ENCODE measurements at regions not wholly inside any gene's neighbourhood (a gene's known extent, or its start where the extent isn't known, plus 50 kb on each side); places are given as distances from the start of the nearest gene placed in this dataset.

GRCh38 chr5:61610678-61611024 lies 278.6 kb downstream of the ZSWIM6 start:
- TF ChIP-seq POLR2A (IDR thresholded peaks at IDR 0.05): no peak
- no peak for TF ChIP-seq CTCF (IDR thresholded peaks at IDR 0.05)
- H3K27ac ChIP-seq: no peak overlapping the region
- WGBS, 2 donors: 70 to 83% methylated on average over 5 to 7 of the region's 7 CpGs
- H3K4me1 ChIP-seq: no peaks in the 10 kb centered on the region
- ATAC-seq: no peak
- no peaks in the 10 kb centered on the region for H3K27me3 ChIP-seq
- no peak overlapping the region for H3K4me3 ChIP-seq
- intact Hi-C loops (cut with DNase I): no loop called here
- no peaks in the 10 kb centered on the region for H3K36me3 ChIP-seq (replicated peaks in 1 of 2; ENCODE audit: insufficient read depth in 1 of 2, low read depth in 2 of 2)
- H3K9me3 ChIP-seq: no peaks in the 10 kb centered on the region
- DNase-seq: no peak

GRCh38 chr5:61612431-61612830 lies 280.4 kb downstream of the ZSWIM6 start:
- no peak overlapping the region for H3K27ac ChIP-seq
- no peaks in the 10 kb centered on the region for H3K36me3 ChIP-seq (replicated peaks in 1 of 2; ENCODE audit: insufficient read depth in 1 of 2, low read depth in 2 of 2)
- WGBS, 2 donors: 73 to 79% methylated on average over 8 of the region's 8 CpGs
- intact Hi-C loops (cut with DNase I): no loop called here
- H3K4me3 ChIP-seq: no peak overlapping the region
- H3K4me1 ChIP-seq: no peaks in the 10 kb centered on the region
- DNase-seq (no peak), ATAC-seq (no peak)
- H3K9me3 ChIP-seq: no peaks in the 10 kb centered on the region
- TF ChIP-seq POLR2A (IDR thresholded peaks at IDR 0.05): no peak
- TF ChIP-seq CTCF (IDR thresholded peaks at IDR 0.05): no peak
- H3K27me3 ChIP-seq: no peaks in the 10 kb centered on the region

GRCh38 chr5:61613679-61614078 lies 281.6 kb downstream of the ZSWIM6 start:
- no peak overlapping the region for H3K4me3 ChIP-seq
- no peak overlapping the region for H3K27ac ChIP-seq
- 70 to 80% methylated on average over 6 of the region's 6 CpGs for WGBS, 2 donors
- TF ChIP-seq CTCF (IDR thresholded peaks at IDR 0.05) (no peak), POLR2A (IDR thresholded peaks at IDR 0.05) (no peak)
- H3K36me3 ChIP-seq (replicated peaks in 1 of 2; ENCODE audit: insufficient read depth in 1 of 2, low read depth in 2 of 2): no peaks in the 10 kb centered on the region
- H3K27me3 ChIP-seq: no peaks in the 10 kb centered on the region
- H3K4me1 ChIP-seq: no peaks in the 10 kb centered on the region
- intact Hi-C loops (cut with DNase I): no loop called here
- no peaks in the 10 kb centered on the region for H3K9me3 ChIP-seq
- ATAC-seq (no peak), DNase-seq (no peak)

- Histone ChIP-seq H3K36me3 (replicated peaks in 1 of 2; ENCODE audit: insufficient read depth in 1 of 2, low read depth in 2 of 2) (no peaks in the 10 kb centered on the region), H3K27ac (no peak overlapping the region), H3K4me3 (no peak overlapping the region), H3K27me3 (no peaks in the 10 kb centered on the region), H3K4me1 (no peaks in the 10 kb centered on the region), H3K9me3 (no peaks in the 10 kb centered on the region)
- DNase-seq (no peak), ATAC-seq (no peak)
- intact Hi-C loops (cut with DNase I): no loop called here
- TF ChIP-seq POLR2A (IDR thresholded peaks at IDR 0.05) (no peak), CTCF (IDR thresholded peaks at IDR 0.05) (no peak)
- 82 to 84% methylated on average over 3 of the region's 3 CpGs for WGBS, 2 donors
Observed at GRCh38 chr5:61614606-61615005, 282.5 kb downstream of the ZSWIM6 start.

- WGBS, 2 donors: 89 to 94% methylated on average over 3 of the region's 3 CpGs
- no peaks in the 10 kb centered on the region for H3K36me3 ChIP-seq (replicated peaks in 1 of 2; ENCODE audit: insufficient read depth in 1 of 2, low read depth in 2 of 2)
- intact Hi-C loops (cut with DNase I): no loop called here
- TF ChIP-seq CTCF (IDR thresholded peaks at IDR 0.05) (no peak), POLR2A (IDR thresholded peaks at IDR 0.05) (no peak)
- ATAC-seq: no peak
- peaks cover 18% of the 10 kb centered on the region for H3K4me1 ChIP-seq
- no peak overlapping the region for H3K27ac ChIP-seq
- peak in 2 of 4 donors; percentile 16 to 44 for DNase-seq
- no peaks in the 10 kb centered on the region for H3K27me3 ChIP-seq
- H3K9me3 ChIP-seq: no peaks in the 10 kb centered on the region
- no peak overlapping the region for H3K4me3 ChIP-seq
Observed at GRCh38 chr5:61617039-61617438, 285.0 kb downstream of the ZSWIM6 start.

All from body of pancreas (tissue), 4 donors.